ENCODE measurements at regions not wholly inside any gene's neighbourhood (a gene's known extent, or its start where the extent isn't known, plus 50 kb on each side); places are given as distances from the start of the nearest gene placed in this dataset.

GRCh38 chr19:30123611-30124010 lies 181.6 kb downstream of the URI1 start:
- intact Hi-C loops (cut with micrococcal nuclease), result no loop called here
- Mint-ChIP-seq H3K4me3 (no peak overlapping the region), H3K4me1 (ENCODE audit: low read depth) (no peaks in the 10 kb centered on the region), H3K27ac (no peak overlapping the region), H3K36me3 (ENCODE audit: low read depth) (no peaks in the 10 kb centered on the region), H3K9me3 (no peaks in the 10 kb centered on the region), H3K27me3 (ENCODE audit: low read depth) (peaks cover 2% of the 10 kb centered on the region)
- no peak for DNase-seq
- CTCF ChIA-PET, result no interaction called here

GRCh38 chr19:30128211-30128610 lies 186.2 kb downstream of the URI1 start:
- no peak overlapping the region for H3K27ac Mint-ChIP-seq
- intact Hi-C loops (cut with micrococcal nuclease), result no loop called here

GRCh38 chr19:30130356-30131122 lies 188.5 kb downstream of the URI1 start:
- Mint-ChIP-seq H3K4me1 (ENCODE audit: low read depth) (no peaks in the 10 kb centered on the region), H3K4me3 (no peak overlapping the region), H3K27ac (no peak overlapping the region), H3K9me3 (no peaks in the 10 kb centered on the region), H3K27me3 (ENCODE audit: low read depth) (no peaks in the 10 kb centered on the region), H3K36me3 (ENCODE audit: low read depth) (no peaks in the 10 kb centered on the region)
- DNase-seq, result no peak
- intact Hi-C loops (cut with micrococcal nuclease), result no loop called here
- CTCF ChIA-PET, result no interaction called here

More at GRCh38 chr19:30128211-30128610, 186.2 kb downstream of the URI1 start:
- Mint-ChIP-seq H3K27me3 (ENCODE audit: low read depth) (peaks cover 2% of the 10 kb centered on the region), H3K36me3 (ENCODE audit: low read depth) (no peaks in the 10 kb centered on the region), H3K4me1 (ENCODE audit: low read depth) (no peaks in the 10 kb centered on the region), H3K9me3 (no peaks in the 10 kb centered on the region), H3K4me3 (no peak overlapping the region)
- CTCF ChIA-PET, result interaction anchor here (0.5 kb wide), 1 partner anchor 115 kb away, joined by 3 read pairs; no protein-coding TSS in a partner anchor
- no peak for DNase-seq

GRCh38 chr19:30131246-30131645 lies 189.2 kb downstream of the URI1 start:
- Mint-ChIP-seq H3K27me3 (ENCODE audit: low read depth) (no peaks in the 10 kb centered on the region), H3K4me1 (ENCODE audit: low read depth) (no peaks in the 10 kb centered on the region), H3K9me3 (no peaks in the 10 kb centered on the region), H3K4me3 (no peak overlapping the region), H3K27ac (no peak overlapping the region), H3K36me3 (ENCODE audit: low read depth) (no peaks in the 10 kb centered on the region)
- DNase-seq, result no peak
- intact Hi-C loops (cut with micrococcal nuclease), result no loop called here
- CTCF ChIA-PET, result no interaction called here

GRCh38 chr19:30131722-30132291 lies 189.8 kb downstream of the URI1 start:
- Mint-ChIP-seq H3K27me3 (ENCODE audit: low read depth) (no peaks in the 10 kb centered on the region), H3K4me1 (ENCODE audit: low read depth) (no peaks in the 10 kb centered on the region), H3K36me3 (ENCODE audit: low read depth) (no peaks in the 10 kb centered on the region), H3K27ac (no peak overlapping the region), H3K9me3 (no peaks in the 10 kb centered on the region), H3K4me3 (no peak overlapping the region)
- intact Hi-C loops (cut with micrococcal nuclease), result no loop called here
- no peak for DNase-seq
- CTCF ChIA-PET, result no interaction called here

GRCh38 chr19:30132343-30133075 lies 190.5 kb downstream of the URI1 start:
- no peaks in the 10 kb centered on the region for H3K27me3 Mint-ChIP-seq (ENCODE audit: low read depth)
- intact Hi-C loops (cut with micrococcal nuclease), result no loop called here
- no peaks in the 10 kb centered on the region for H3K4me1 Mint-ChIP-seq (ENCODE audit: low read depth)
- no peaks in the 10 kb centered on the region for H3K36me3 Mint-ChIP-seq (ENCODE audit: low read depth)
- no peak overlapping the region for H3K4me3 Mint-ChIP-seq
- DNase-seq, result no peak
- no peak overlapping the region for H3K27ac Mint-ChIP-seq
- CTCF ChIA-PET, result no interaction called here
- H3K9me3 Mint-ChIP-seq, result no peaks in the 10 kb centered on the region

- no peaks in the 10 kb centered on the region for H3K4me1 Mint-ChIP-seq (ENCODE audit: low read depth)
- no peaks in the 10 kb centered on the region for H3K36me3 Mint-ChIP-seq (ENCODE audit: low read depth)
- H3K4me3 Mint-ChIP-seq, result no peak overlapping the region
- H3K27me3 Mint-ChIP-seq (ENCODE audit: low read depth), result no peaks in the 10 kb centered on the region
- no peaks in the 10 kb centered on the region for H3K9me3 Mint-ChIP-seq
- CTCF ChIA-PET, result no interaction called here
- H3K27ac Mint-ChIP-seq, result no peak overlapping the region
- intact Hi-C loops (cut with micrococcal nuclease), result no loop called here
- DNase-seq, result no peak
Observed at GRCh38 chr19:30133803-30134202, 191.8 kb downstream of the URI1 start.

GRCh38 chr19:30135093-30135757 lies 193.2 kb downstream of the URI1 start:
- no peaks in the 10 kb centered on the region for H3K4me1 Mint-ChIP-seq (ENCODE audit: low read depth)
- H3K27me3 Mint-ChIP-seq (ENCODE audit: low read depth), result no peaks in the 10 kb centered on the region
- DNase-seq, result no peak
- CTCF ChIA-PET, result no interaction called here
- no peak overlapping the region for H3K4me3 Mint-ChIP-seq
- intact Hi-C loops (cut with micrococcal nuclease), result no loop called here
- no peak overlapping the region for H3K27ac Mint-ChIP-seq
- H3K9me3 Mint-ChIP-seq, result no peaks in the 10 kb centered on the region
- no peaks in the 10 kb centered on the region for H3K36me3 Mint-ChIP-seq (ENCODE audit: low read depth)

- CTCF ChIA-PET, result no interaction called here
- no peaks in the 10 kb centered on the region for H3K36me3 Mint-ChIP-seq (ENCODE audit: low read depth)
- H3K9me3 Mint-ChIP-seq, result no peaks in the 10 kb centered on the region
- H3K4me1 Mint-ChIP-seq (ENCODE audit: low read depth), result no peaks in the 10 kb centered on the region
- H3K4me3 Mint-ChIP-seq, result no peak overlapping the region
- H3K27me3 Mint-ChIP-seq (ENCODE audit: low read depth), result no peaks in the 10 kb centered on the region
- DNase-seq, result no peak
- no peak overlapping the region for H3K27ac Mint-ChIP-seq
- intact Hi-C loops (cut with micrococcal nuclease), result no loop called here
Observed at GRCh38 chr19:30135797-30136196, 193.8 kb downstream of the URI1 start.

- intact Hi-C loops (cut with micrococcal nuclease), result no loop called here
- Mint-ChIP-seq H3K9me3 (no peaks in the 10 kb centered on the region), H3K4me3 (no peak overlapping the region), H3K4me1 (ENCODE audit: low read depth) (no peaks in the 10 kb centered on the region), H3K27ac (no peak overlapping the region), H3K27me3 (ENCODE audit: low read depth) (no peaks in the 10 kb centered on the region), H3K36me3 (ENCODE audit: low read depth) (no peaks in the 10 kb centered on the region)
- DNase-seq, result no peak
- CTCF ChIA-PET, result no interaction called here
Observed at GRCh38 chr19:30136611-30137195, 194.7 kb downstream of the URI1 start.

- intact Hi-C loops (cut with micrococcal nuclease), result no loop called here
- H3K27me3 Mint-ChIP-seq (ENCODE audit: low read depth), result no peaks in the 10 kb centered on the region
- H3K27ac Mint-ChIP-seq, result no peak overlapping the region
- no peaks in the 10 kb centered on the region for H3K36me3 Mint-ChIP-seq (ENCODE audit: low read depth)
- H3K4me1 Mint-ChIP-seq (ENCODE audit: low read depth), result no peaks in the 10 kb centered on the region
- H3K4me3 Mint-ChIP-seq, result no peak overlapping the region
- CTCF ChIA-PET, result no interaction called here
- no peaks in the 10 kb centered on the region for H3K9me3 Mint-ChIP-seq
- DNase-seq, result no peak
Observed at GRCh38 chr19:30137747-30138146, 195.7 kb downstream of the URI1 start.

GRCh38 chr19:30144242-30144758 lies 202.3 kb downstream of the URI1 start:
- Mint-ChIP-seq H3K27me3 (ENCODE audit: low read depth) (no peaks in the 10 kb centered on the region), H3K27ac (no peak overlapping the region), H3K36me3 (ENCODE audit: low read depth) (no peaks in the 10 kb centered on the region), H3K9me3 (no peaks in the 10 kb centered on the region), H3K4me1 (ENCODE audit: low read depth) (no peaks in the 10 kb centered on the region), H3K4me3 (no peak overlapping the region)
- intact Hi-C loops (cut with micrococcal nuclease), result no loop called here
- no peak for DNase-seq
- CTCF ChIA-PET, result no interaction called here
